HEK293T (cell line): ENCODE measurements at regions not wholly inside any gene's neighbourhood (a gene's known extent, or its start where the extent isn't known, plus 50 kb on each side); places are given as distances from the start of the nearest gene placed in this dataset.

Experiments
- ELF4 ChIP-seq: fragments of 450-650 bp; IDR thresholded peaks from 2 replicates; pipeline ENCODE4 v1.6.1; 2017; ENCODE audit warnings: antibody characterized with exemption
- SUZ12 ChIP-seq: fragments of 450-650 bp; IDR thresholded peaks from 2 replicates; pipeline ENCODE4 v1.6.1; 2016; ENCODE audit warnings: mild to moderate bottlenecking

- no peak for TF ChIP-seq ELF4
- no peak for TF ChIP-seq SUZ12
Observed at GRCh38 chr18:53689886-53690285, 534.6 kb downstream of the MBD2 start.
